Prostate gland (tissue), 2 donors: ENCODE measurements at regions not wholly inside any gene's neighbourhood (a gene's known extent, or its start where the extent isn't known, plus 50 kb on each side); places are given as distances from the start of the nearest gene placed in this dataset.

Experiments
- POLR2A ChIP-seq: fragments of 450-650 bp; IDR thresholded peaks from one replicate; pipeline ENCODE4 v1.6.1; 2016; ENCODE audit warnings: antibody characterized with exemption, mild to moderate bottlenecking
- TF ChIP-seq, protein P1 (sequence below), 4 experiments: fragments of 200-600 bp in 2 of 4; fragments of 450-650 bp in 2 of 4; sonication (generic) in 2 of 4; IDR thresholded peaks; 1 replicate in 3 of 4; 2 replicates in 1 of 4; pipeline ENCODE4 v1.5.1; 2016 to 2019; ENCODE audit warnings: antibody characterized with exemption in 4 of 4, mild to moderate bottlenecking in 2 of 4, moderate library complexity in 2 of 4

- TF ChIP-seq, protein P1, sequence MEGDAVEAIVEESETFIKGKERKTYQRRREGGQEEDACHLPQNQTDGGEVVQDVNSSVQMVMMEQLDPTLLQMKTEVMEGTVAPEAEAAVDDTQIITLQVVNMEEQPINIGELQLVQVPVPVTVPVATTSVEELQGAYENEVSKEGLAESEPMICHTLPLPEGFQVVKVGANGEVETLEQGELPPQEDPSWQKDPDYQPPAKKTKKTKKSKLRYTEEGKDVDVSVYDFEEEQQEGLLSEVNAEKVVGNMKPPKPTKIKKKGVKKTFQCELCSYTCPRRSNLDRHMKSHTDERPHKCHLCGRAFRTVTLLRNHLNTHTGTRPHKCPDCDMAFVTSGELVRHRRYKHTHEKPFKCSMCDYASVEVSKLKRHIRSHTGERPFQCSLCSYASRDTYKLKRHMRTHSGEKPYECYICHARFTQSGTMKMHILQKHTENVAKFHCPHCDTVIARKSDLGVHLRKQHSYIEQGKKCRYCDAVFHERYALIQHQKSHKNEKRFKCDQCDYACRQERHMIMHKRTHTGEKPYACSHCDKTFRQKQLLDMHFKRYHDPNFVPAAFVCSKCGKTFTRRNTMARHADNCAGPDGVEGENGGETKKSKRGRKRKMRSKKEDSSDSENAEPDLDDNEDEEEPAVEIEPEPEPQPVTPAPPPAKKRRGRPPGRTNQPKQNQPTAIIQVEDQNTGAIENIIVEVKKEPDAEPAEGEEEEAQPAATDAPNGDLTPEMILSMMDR (IDR thresholded peaks at IDR 0.05), result no peak
- TF ChIP-seq POLR2A, result no peak
Measured at GRCh38 chr12:40569626-40570179, 122.5 kb upstream of the CNTN1 start.
